HG02938 (cell line): ENCODE measurements at regions not wholly inside any gene's neighbourhood (a gene's known extent, or its start where the extent isn't known, plus 50 kb on each side); places are given as distances from the start of the nearest gene placed in this dataset.
"Not testable (repeated sequence)": the region's sequence is repeated elsewhere in the genome, so short reads cannot be mapped to it uniquely, and the experiment has no call there.

Source experiments
- ATAC-seq: cut with Tn5 transposase; IDR thresholded peaks from one replicate; pipeline ENCODE4 v1.9.1; 2021; ENCODE audit warnings: mild to moderate bottlenecking, moderate library complexity; ENCODE audit not compliant: unreplicated experiment

- ATAC-seq: no peak
Measured at GRCh38 chrX:1020634-1021166, 191.7 kb downstream of the CRLF2 start.

GRCh38 chrX:1016926-1017325 is 195.5 kb downstream of the CRLF2 start:
- not testable (repeated sequence) for ATAC-seq

- not testable (repeated sequence) for ATAC-seq
Measured at GRCh38 chrX:1016281-1016680, 196.2 kb downstream of the CRLF2 start.

- ATAC-seq: no peak
Measured at GRCh38 chrX:1012678-1013300, 199.7 kb downstream of the CRLF2 start.

GRCh38 chrX:1011691-1012283 is 200.7 kb downstream of the CRLF2 start:
- no peak for ATAC-seq

- no peak for ATAC-seq
Measured at GRCh38 chrX:1009771-1010170, 202.7 kb downstream of the CRLF2 start.

GRCh38 chrX:1006156-1006730 is 206.2 kb downstream of the CRLF2 start:
- no peak for ATAC-seq

- no peak for ATAC-seq
Measured at GRCh38 chrX:1002611-1003010, 209.8 kb downstream of the CRLF2 start.

GRCh38 chrX:997631-998137 is 214.8 kb downstream of the CRLF2 start:
- ATAC-seq: no peak

GRCh38 chrX:994780-995179 is 217.7 kb downstream of the CRLF2 start:
- no peak for ATAC-seq

GRCh38 chrX:989959-990510 is 222.4 kb downstream of the CRLF2 start:
- ATAC-seq: no peak

GRCh38 chrX:988530-988929 is 223.9 kb downstream of the CRLF2 start:
- not testable (repeated sequence) for ATAC-seq

GRCh38 chrX:981791-982626 is 230.4 kb downstream of the CRLF2 start:
- no peak for ATAC-seq

- no peak for ATAC-seq
Measured at GRCh38 chrX:980587-981235, 231.7 kb downstream of the CRLF2 start.

GRCh38 chrX:979127-979526 is 233.3 kb downstream of the CRLF2 start:
- ATAC-seq: not testable (repeated sequence)

GRCh38 chrX:973010-973632 is 239.3 kb downstream of the CRLF2 start:
- ATAC-seq: no peak

GRCh38 chrX:968148-968965 is 244.1 kb downstream of the CRLF2 start:
- no peak for ATAC-seq

- no peak for ATAC-seq
Measured at GRCh38 chrX:966396-967070, 245.9 kb downstream of the CRLF2 start.
